Body of pancreas (tissue), 4 donors: ENCODE measurements at regions not wholly inside any gene's neighbourhood (a gene's known extent, or its start where the extent isn't known, plus 50 kb on each side); places are given as distances from the start of the nearest gene placed in this dataset.

Experiments
- ATAC-seq: fragments of 150-250 bp; one replicate; pipeline ENCODE4 v1.9.1; 2016
- DNase-seq, 4 donors: peaks; one replicate each; pipeline ENCODE4 v3.0.0-alpha.2; 2019
- H3K27ac ChIP-seq, 4 donors: fragments of 200-600 bp; sonication (generic); 1 replicate in 3 of 4; 2 replicates in 1 of 4; pipeline versions ENCODE4 v1.5.1 to v1.6.1; 2016 to 2019; ENCODE audit warnings: mild to moderate bottlenecking in 1 of 4, mixed read lengths in 1 of 4, moderate library complexity in 1 of 4
- H3K27me3 ChIP-seq, 2 donors: fragments of 200-600 bp; sonication (generic); one replicate each; pipeline ENCODE4 v1.6.0; 2016; ENCODE audit warnings: mild to moderate bottlenecking in 1 of 2
- H3K36me3 ChIP-seq, 2 donors: fragments of 200-600 bp; sonication (generic); replicated peaks in 1 of 2; 2 replicates each; pipeline ENCODE4 v1.5.1; 2016; ENCODE audit warnings: low read depth in 2 of 2; ENCODE audit not compliant: insufficient read depth in 1 of 2
- H3K4me1 ChIP-seq: fragments of 200-600 bp; sonication (generic); one replicate; pipeline ENCODE4 v1.6.0; 2016
- H3K4me3 ChIP-seq, 2 donors: fragments of 200-600 bp; sonication (generic); 1 replicate in 1 of 2; 2 replicates in 1 of 2; pipeline ENCODE4 v1.5.1; 2016 to 2019
- H3K9me3 ChIP-seq, 3 donors: fragments of 200-600 bp; sonication (generic); 1 replicate in 2 of 3; 2 replicates in 1 of 3; pipeline ENCODE4 v1.5.1; 2016
- CTCF ChIP-seq, 7 experiments: fragments of 450-650 bp in 4 of 7; fragments of 200-600 bp in 3 of 7; sonication (generic) in 3 of 7; IDR thresholded peaks; one replicate each; pipeline ENCODE4 v1.5.1; 2016 to 2019; ENCODE audit warnings: antibody characterized with exemption in 7 of 7
- POLR2A ChIP-seq, 3 donors: fragments of 450-650 bp; IDR thresholded peaks; one replicate each; pipeline ENCODE4 v1.6.1; 2016; ENCODE audit warnings: antibody characterized with exemption in 3 of 3, mild to moderate bottlenecking in 2 of 3
- WGBS, 2 donors: methylation state at CpG; one replicate each; pipeline ENCODE4 v1.1.5; 2017; 5-methylcytosine and 5-hydroxymethylcytosine counted together
- intact Hi-C: fragments of 100-400 bp; cut with DNase I; formaldehyde crosslinking; loops from one replicate; pipeline ENCODE4 v1.15.1; 2023

- ATAC-seq, result no peak
- intact Hi-C loops, result no loop called here
- Histone ChIP-seq H3K27me3 (no peaks in the 10 kb centered on the region), H3K36me3 (no peaks in the 10 kb centered on the region), H3K9me3 (no peaks in the 10 kb centered on the region), H3K27ac (no peak overlapping the region), H3K4me1 (peaks cover 8% of the 10 kb centered on the region), H3K4me3 (no peak overlapping the region)
- 50 to 52% methylated on average over 4 of the region's 4 CpGs for WGBS, 2 donors
- TF ChIP-seq CTCF (IDR thresholded peaks at IDR 0.05) (no peak), POLR2A (IDR thresholded peaks at IDR 0.05) (no peak)
- peak in 1 of 4 donors; percentile 4 for DNase-seq
Measured at GRCh38 chr1:157231846-157232525, 93.8 kb upstream of the ETV3 start.

- no peak for TF ChIP-seq POLR2A (IDR thresholded peaks at IDR 0.05)
- no peak for TF ChIP-seq CTCF (IDR thresholded peaks at IDR 0.05)
- DNase-seq (no peak), ATAC-seq (no peak)
- H3K27me3 ChIP-seq, result no peaks in the 10 kb centered on the region
- no peak overlapping the region for H3K4me3 ChIP-seq
- peaks cover 8% of the 10 kb centered on the region for H3K4me1 ChIP-seq
- no peaks in the 10 kb centered on the region for H3K36me3 ChIP-seq
- H3K27ac ChIP-seq, result no peak overlapping the region
- WGBS, 2 donors, result 82 to 100% methylated on average over 4 of the region's 4 CpGs
- no peaks in the 10 kb centered on the region for H3K9me3 ChIP-seq
- intact Hi-C loops, result no loop called here
Measured at GRCh38 chr1:157230500-157230899, 92.3 kb upstream of the ETV3 start.

- peaks cover 8% of the 10 kb centered on the region for H3K4me1 ChIP-seq
- no peak overlapping the region for H3K4me3 ChIP-seq
- TF ChIP-seq CTCF (IDR thresholded peaks at IDR 0.05), result no peak
- TF ChIP-seq POLR2A (IDR thresholded peaks at IDR 0.05), result no peak
- no peak overlapping the region for H3K27ac ChIP-seq
- no peak for ATAC-seq
- 64 to 73% methylated on average over 5 of the region's 5 CpGs for WGBS, 2 donors
- H3K36me3 ChIP-seq, result no peaks in the 10 kb centered on the region
- no peak for DNase-seq
- H3K27me3 ChIP-seq, result no peaks in the 10 kb centered on the region
- H3K9me3 ChIP-seq, result no peaks in the 10 kb centered on the region
- intact Hi-C loops, result no loop called here
Measured at GRCh38 chr1:157227700-157228099, 89.5 kb upstream of the ETV3 start.

- intact Hi-C loops, result no loop called here
- no peak for ATAC-seq
Measured at GRCh38 chr1:157226739-157227138, 88.5 kb upstream of the ETV3 start.

More at GRCh38 chr1:157226739-157227138, 88.5 kb upstream of the ETV3 start:
- Histone ChIP-seq H3K9me3 (no peaks in the 10 kb centered on the region), H3K4me1 (peaks cover under 1% of the 10 kb centered on the region), H3K27me3 (no peaks in the 10 kb centered on the region), H3K36me3 (no peaks in the 10 kb centered on the region), H3K4me3 (no peak overlapping the region), H3K27ac (no peak overlapping the region)
- no peak for DNase-seq
- TF ChIP-seq POLR2A (IDR thresholded peaks at IDR 0.05), result no peak
- TF ChIP-seq CTCF (IDR thresholded peaks at IDR 0.05), result no peak
- 75 to 92% methylated on average over 4 of the region's 4 CpGs for WGBS, 2 donors
